Ishikawa (cell line): ENCODE measurements at regions not wholly inside any gene's neighbourhood (a gene's known extent, or its start where the extent isn't known, plus 50 kb on each side); places are given as distances from the start of the nearest gene placed in this dataset.

ENCODE experiments used
- EP300 ChIP-seq: IDR thresholded peaks from 2 replicates; pipeline ENCODE4 v1.6.1; 2012; ENCODE audit warnings: borderline replicate concordance
- FOXM1 ChIP-seq: IDR thresholded peaks from 2 replicates; pipeline ENCODE4 v1.6.1; 2012; ENCODE audit warnings: low read depth, borderline replicate concordance

DNA sequence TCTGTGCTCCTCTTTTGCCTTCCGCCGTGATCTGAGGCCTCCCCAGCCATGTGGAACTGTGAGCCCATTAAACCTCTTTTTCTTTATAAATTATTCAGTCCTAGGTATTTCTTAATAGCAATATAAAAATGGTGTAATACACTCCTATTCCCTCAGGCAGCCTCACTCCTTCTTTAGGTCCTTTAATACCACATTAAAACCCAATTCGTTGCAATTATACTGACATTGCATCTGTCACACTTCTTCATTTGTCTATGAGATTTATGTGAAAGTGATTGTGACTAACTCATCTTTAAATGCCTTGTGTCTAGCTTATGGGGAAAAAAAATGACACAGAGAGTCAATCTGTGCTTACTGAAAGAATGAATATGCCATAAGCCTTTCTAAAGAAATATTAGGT, 1035.2 kb upstream of the SLIT2 start:
- no peak for TF ChIP-seq EP300
- no peak for TF ChIP-seq FOXM1
